Activated naive CD4-positive, alpha-beta T cell treated with anti-CD3 and anti-CD28 coated beads for 36 hours (primary cell): ENCODE measurements at regions not wholly inside any gene's neighbourhood (a gene's known extent, or its start where the extent isn't known, plus 50 kb on each side); places are given as distances from the start of the nearest gene placed in this dataset.
"Not testable (repeated sequence)": the region's sequence is repeated elsewhere in the genome, so short reads cannot be mapped to it uniquely, and the experiment has no call there.

Experiments
- CTCF ChIA-PET: fragments of 350-600 bp; sonication (Branson Sonifier 250); formaldehyde crosslinking; loops from one replicate; lab custom pipeline; 2021; ENCODE audit warnings: antibody characterized with exemption; lab: Charles Lee
- DNase-seq: peaks from one replicate; pipeline ENCODE4 v3.0.0-alpha.2; 2020
- H3K27ac Mint-ChIP-seq: one replicate; pipeline ENCODE4 v1.8.0; 2021; ENCODE audit warnings: mild to moderate bottlenecking, mixed read lengths
- H3K27me3 Mint-ChIP-seq: one replicate; pipeline ENCODE4 v1.8.0; 2021; ENCODE audit warnings: low read depth, mixed read lengths
- H3K36me3 Mint-ChIP-seq: one replicate; pipeline ENCODE4 v1.8.0; 2021; ENCODE audit warnings: low read depth, mixed read lengths
- H3K4me1 Mint-ChIP-seq: one replicate; pipeline ENCODE4 v1.8.0; 2021; ENCODE audit warnings: low read depth, mixed read lengths
- H3K4me3 Mint-ChIP-seq: one replicate; pipeline ENCODE4 v1.8.0; 2021; ENCODE audit warnings: mild to moderate bottlenecking, moderate library complexity, mixed read lengths
- H3K9me3 Mint-ChIP-seq: one replicate; pipeline ENCODE4 v1.8.0; 2021; ENCODE audit warnings: mixed read lengths
- intact Hi-C: fragments of 100-400 bp; cut with micrococcal nuclease; formaldehyde crosslinking; loops from one replicate; pipeline ENCODE4 v1.15.1; 2023

- CTCF ChIA-PET, result interaction anchor here (0.6 to 1.5 kb wide), 6 partner anchors 9 to 141 kb away, joined by 3 to 4 read pairs (median 3); no protein-coding TSS in a partner anchor
- H3K27ac Mint-ChIP-seq, result no peak overlapping the region
- H3K4me1 Mint-ChIP-seq, result no peaks in the 10 kb centered on the region
- H3K4me3 Mint-ChIP-seq, result no peak overlapping the region
- H3K9me3 Mint-ChIP-seq, result no peaks in the 10 kb centered on the region
- DNase-seq, result no peak
- intact Hi-C loops, result no loop called here
- no peaks in the 10 kb centered on the region for H3K27me3 Mint-ChIP-seq
- no peaks in the 10 kb centered on the region for H3K36me3 Mint-ChIP-seq
Observed at GRCh38 chr2:76197428-76197827, 486.7 kb upstream of the GCFC2 start.

DNA sequence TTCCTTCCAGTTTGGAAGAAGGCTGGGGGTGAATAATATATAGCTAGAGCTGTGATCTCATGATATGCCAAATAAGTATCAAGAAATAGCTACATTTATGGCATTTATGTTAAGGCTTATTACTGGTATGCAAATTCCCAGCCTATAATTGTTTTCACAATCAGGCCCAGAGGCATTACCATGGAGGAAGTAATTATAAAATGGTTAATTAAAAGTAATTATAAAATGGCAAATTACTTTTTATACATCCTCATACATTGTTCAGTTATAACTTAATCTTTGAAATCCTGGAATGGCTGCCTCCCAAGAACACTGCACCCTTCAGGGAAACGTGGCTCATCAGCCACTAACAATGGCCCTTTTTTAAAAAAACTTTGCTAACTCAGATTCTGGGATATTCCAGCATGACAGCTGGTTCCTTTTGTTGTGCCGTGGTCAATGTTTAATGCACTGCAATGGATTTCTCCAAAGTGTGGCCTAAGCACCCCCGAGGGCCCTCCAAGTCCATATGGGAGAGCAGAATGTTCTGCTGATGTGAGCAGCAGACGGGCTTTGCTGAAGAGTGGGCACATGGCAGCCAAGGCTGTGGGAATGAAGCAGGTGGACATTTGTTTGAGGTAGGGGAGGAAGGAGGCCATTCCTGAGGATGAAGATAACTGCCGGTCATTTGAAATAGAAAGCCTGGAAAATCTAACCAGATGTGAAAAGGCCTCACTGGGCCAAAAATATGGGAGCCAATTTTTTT, 483.5 kb upstream of the GCFC2 start:
- Mint-ChIP-seq H3K27me3 (no peaks in the 10 kb centered on the region), H3K9me3 (peaks cover 2% of the 10 kb centered on the region), H3K4me1 (no peaks in the 10 kb centered on the region), H3K36me3 (no peaks in the 10 kb centered on the region), H3K4me3 (no peak overlapping the region), H3K27ac (no peak overlapping the region)
- CTCF ChIA-PET, result no interaction called here
- intact Hi-C loops, result no loop called here
- DNase-seq, result no peak

DNA sequence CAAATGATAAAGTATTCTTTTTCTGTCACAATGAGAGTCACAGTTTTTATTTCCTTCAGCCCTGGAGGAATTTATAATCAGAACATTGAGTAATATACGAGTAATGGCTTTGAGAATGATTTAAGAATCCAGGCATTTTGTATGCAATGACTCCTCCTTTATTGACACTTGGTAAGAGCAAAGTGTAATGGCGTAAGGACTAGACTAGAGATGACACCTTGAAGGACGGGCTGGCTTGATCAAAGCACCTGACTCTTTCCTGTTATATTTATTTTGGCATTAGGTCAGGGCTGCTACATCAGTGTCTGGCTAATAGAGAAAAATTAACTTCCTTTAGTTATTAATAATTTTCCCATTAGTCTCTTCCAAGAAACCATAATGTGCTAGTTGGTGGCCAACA, 482.4 kb upstream of the GCFC2 start:
- Mint-ChIP-seq H3K4me3 (no peak overlapping the region), H3K4me1 (no peaks in the 10 kb centered on the region), H3K27ac (no peak overlapping the region), H3K9me3 (peaks cover 4% of the 10 kb centered on the region), H3K36me3 (no peaks in the 10 kb centered on the region), H3K27me3 (no peaks in the 10 kb centered on the region)
- intact Hi-C loops, result no loop called here
- DNase-seq, result no peak
- CTCF ChIA-PET, result no interaction called here

DNA sequence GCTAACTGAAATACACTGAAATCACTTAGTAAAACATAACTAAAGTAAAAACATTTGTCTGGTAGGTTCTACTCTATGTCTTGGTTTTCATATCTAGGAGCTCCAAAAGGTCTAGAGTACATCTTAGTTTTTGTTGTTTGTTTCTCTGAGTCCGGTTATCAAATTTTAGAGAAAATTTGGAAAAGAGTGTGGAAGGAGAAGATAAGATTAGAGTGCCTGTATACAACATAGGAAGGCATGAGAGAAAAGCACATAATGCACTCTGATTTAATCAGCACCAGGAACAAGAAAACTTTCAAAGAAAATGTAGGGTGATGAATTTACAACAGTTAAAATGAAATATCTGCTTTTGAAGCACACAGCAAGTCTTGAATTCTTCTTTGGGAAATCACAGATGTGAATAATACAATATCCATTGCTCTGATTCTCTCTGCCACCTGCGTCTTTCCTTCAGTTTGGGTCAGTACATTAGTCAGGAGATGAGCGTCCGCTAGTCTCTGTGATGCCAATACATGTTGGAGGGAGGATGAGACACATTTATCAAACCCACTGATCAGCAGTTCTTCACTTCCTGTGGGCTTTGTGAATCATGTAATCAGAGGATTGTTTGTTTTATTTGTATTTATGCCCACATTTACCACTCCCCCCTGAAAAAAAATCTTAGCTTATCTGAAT, 477.8 kb upstream of the GCFC2 start:
- intact Hi-C loops, result no loop called here
- H3K27ac Mint-ChIP-seq, result no peak overlapping the region
- CTCF ChIA-PET, result no interaction called here
- no peak overlapping the region for H3K4me3 Mint-ChIP-seq
- H3K27me3 Mint-ChIP-seq, result no peaks in the 10 kb centered on the region
- peaks cover 6% of the 10 kb centered on the region for H3K9me3 Mint-ChIP-seq
- no peaks in the 10 kb centered on the region for H3K36me3 Mint-ChIP-seq
- no peak for DNase-seq
- H3K4me1 Mint-ChIP-seq, result no peaks in the 10 kb centered on the region

DNA sequence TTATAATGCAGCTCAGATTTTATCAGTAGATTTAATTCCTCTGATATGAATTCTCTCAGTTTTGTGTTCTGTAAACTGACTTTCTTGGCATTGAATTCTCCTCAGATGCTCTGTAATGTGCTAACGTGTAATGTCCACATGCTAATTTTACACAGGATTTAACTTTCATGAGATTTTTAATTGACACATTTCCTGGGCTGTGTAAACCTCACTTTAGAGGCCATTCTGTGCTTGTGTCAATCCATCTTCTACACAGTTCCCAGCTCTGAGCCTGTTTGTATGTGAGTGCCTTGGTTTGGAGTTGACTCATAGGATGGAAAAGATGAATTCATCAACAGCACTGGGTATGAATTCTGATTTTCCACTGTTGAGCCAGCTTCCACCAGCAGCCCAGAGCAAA, 476.7 kb upstream of the GCFC2 start:
- DNase-seq, result no peak
- peaks cover 6% of the 10 kb centered on the region for H3K9me3 Mint-ChIP-seq
- no peak overlapping the region for H3K27ac Mint-ChIP-seq
- no peaks in the 10 kb centered on the region for H3K36me3 Mint-ChIP-seq
- intact Hi-C loops, result no loop called here
- CTCF ChIA-PET, result interaction anchor here (1.3 kb wide), 1 partner anchor 9 kb away, joined by 4 read pairs; no protein-coding TSS in a partner anchor
- no peak overlapping the region for H3K4me3 Mint-ChIP-seq
- no peaks in the 10 kb centered on the region for H3K27me3 Mint-ChIP-seq
- H3K4me1 Mint-ChIP-seq, result no peaks in the 10 kb centered on the region

GRCh38 chr2:76180676-76181075, 470.0 kb upstream of the GCFC2 start:
- CTCF ChIA-PET, result no interaction called here
- peaks cover 1% of the 10 kb centered on the region for H3K36me3 Mint-ChIP-seq
- intact Hi-C loops, result no loop called here

DNA sequence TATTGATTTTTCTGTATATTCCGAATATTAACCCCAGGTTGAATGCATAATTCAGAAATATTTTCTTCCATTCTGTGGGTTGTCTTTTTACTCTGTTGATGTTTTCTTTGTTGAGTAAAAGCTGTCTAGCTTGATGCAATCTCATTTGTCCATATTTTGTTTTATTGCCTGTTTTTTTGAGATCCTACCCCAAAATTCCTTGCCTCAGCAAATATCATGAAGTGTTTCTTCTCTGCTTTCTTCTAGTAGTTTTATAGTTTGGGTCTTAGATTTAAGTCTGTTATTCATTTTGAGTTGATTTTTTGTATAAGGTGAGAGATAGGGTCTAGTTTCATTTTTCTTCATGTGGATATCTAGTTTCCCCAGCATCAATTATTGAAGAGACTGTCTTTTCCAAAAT, 467.9 kb upstream of the GCFC2 start:
- peaks cover 32% of the 10 kb centered on the region for H3K9me3 Mint-ChIP-seq
- no peaks in the 10 kb centered on the region for H3K4me1 Mint-ChIP-seq
- H3K4me3 Mint-ChIP-seq, result no peak overlapping the region
- DNase-seq, result no peak
- no peaks in the 10 kb centered on the region for H3K27me3 Mint-ChIP-seq
- H3K36me3 Mint-ChIP-seq, result peaks cover 1% of the 10 kb centered on the region
- intact Hi-C loops, result no loop called here
- H3K27ac Mint-ChIP-seq, result no peak overlapping the region
- CTCF ChIA-PET, result no interaction called here

More at GRCh38 chr2:76180676-76181075, 470.0 kb upstream of the GCFC2 start:
- Mint-ChIP-seq H3K4me1 (no peaks in the 10 kb centered on the region), H3K27me3 (no peaks in the 10 kb centered on the region), H3K9me3 (peaks cover 27% of the 10 kb centered on the region), H3K4me3 (no peak overlapping the region), H3K27ac (no peak overlapping the region)
- no peak for DNase-seq

- DNase-seq, result no peak
- H3K27me3 Mint-ChIP-seq, result no peaks in the 10 kb centered on the region
- peaks cover 29% of the 10 kb centered on the region for H3K9me3 Mint-ChIP-seq
- H3K4me1 Mint-ChIP-seq, result no peaks in the 10 kb centered on the region
- H3K4me3 Mint-ChIP-seq, result no peak overlapping the region
- CTCF ChIA-PET, result no interaction called here
- intact Hi-C loops, result no loop called here
- H3K36me3 Mint-ChIP-seq, result peaks cover 1% of the 10 kb centered on the region
- H3K27ac Mint-ChIP-seq, result no peak overlapping the region
Observed at GRCh38 chr2:76175295-76175694, 464.6 kb upstream of the GCFC2 start.

DNA sequence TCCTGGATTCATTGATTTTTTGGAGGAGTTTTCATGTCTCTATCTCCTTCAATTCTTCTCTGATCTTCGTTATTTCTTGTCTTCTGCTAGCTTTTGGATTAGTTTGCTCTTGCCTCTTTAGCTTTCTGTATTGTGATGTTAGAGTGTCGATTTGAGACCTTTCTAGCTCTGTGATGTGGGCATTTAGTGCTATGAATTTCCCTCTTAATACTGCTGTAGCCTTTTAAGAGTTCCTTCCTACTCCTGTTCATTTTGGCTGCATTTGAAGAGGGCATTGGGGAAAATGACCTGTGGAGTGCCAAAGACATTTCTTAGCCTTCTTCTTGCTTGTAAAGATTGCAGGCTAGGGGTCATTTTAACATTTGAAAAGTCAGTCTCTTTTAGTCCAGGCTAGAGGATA, 463.8 kb upstream of the GCFC2 start:
- Mint-ChIP-seq H3K4me3 (no peak overlapping the region), H3K4me1 (no peaks in the 10 kb centered on the region), H3K9me3 (peaks cover 28% of the 10 kb centered on the region), H3K27ac (no peak overlapping the region), H3K27me3 (no peaks in the 10 kb centered on the region), H3K36me3 (peaks cover 1% of the 10 kb centered on the region)
- DNase-seq, result no peak
- intact Hi-C loops, result no loop called here
- CTCF ChIA-PET, result no interaction called here

DNA sequence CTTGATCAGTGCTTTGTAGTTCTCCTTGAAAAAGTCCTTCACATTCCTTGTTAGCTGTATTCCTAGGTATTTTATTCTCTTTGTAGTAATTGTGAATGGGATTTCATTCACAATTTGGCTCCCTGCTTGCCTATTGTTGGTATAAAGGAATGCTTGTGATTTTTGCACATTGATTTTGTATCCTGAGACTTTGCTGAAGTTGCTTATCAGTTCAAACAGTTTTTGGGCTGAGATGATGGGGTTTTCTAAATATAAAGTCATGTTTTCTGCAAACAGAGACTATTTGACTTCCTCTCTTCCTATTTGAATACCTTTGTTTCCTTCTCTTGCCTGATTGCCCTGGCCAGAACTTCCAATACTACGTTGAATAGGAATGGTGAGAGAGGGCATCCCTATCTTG, 462.5 kb upstream of the GCFC2 start:
- H3K4me1 Mint-ChIP-seq, H3K36me3 Mint-ChIP-seq, DNase-seq, H3K4me3 Mint-ChIP-seq, H3K27ac Mint-ChIP-seq, CTCF ChIA-PET, H3K27me3 Mint-ChIP-seq, intact Hi-C loops: not testable (repeated sequence)
- H3K9me3 Mint-ChIP-seq, result peaks cover 21% of the 10 kb centered on the region

DNA sequence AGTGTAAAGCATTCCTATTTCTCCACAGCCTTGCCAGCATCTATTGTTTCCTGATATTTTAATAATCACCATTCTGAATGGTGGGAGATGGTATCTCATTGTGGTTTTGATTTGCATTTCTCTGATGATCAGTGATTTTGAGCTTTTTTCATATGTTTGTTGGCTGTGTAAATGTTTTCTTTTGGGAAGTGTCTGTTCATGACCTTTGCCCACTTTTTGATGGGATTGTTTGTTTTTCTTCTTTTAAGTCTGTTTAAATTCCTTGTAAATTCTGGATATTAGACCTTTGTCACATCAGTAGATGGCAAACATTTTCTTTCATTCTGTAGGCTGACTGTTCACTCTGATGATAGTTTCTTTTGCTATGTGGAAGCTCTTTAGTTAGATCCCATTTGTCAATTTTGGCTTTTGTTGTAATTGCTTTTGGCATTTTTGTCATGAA, 461.5 kb upstream of the GCFC2 start:
- H3K36me3 Mint-ChIP-seq, H3K4me1 Mint-ChIP-seq, intact Hi-C loops, DNase-seq, H3K4me3 Mint-ChIP-seq, H3K27ac Mint-ChIP-seq, H3K27me3 Mint-ChIP-seq, CTCF ChIA-PET: not testable (repeated sequence)
- peaks cover 14% of the 10 kb centered on the region for H3K9me3 Mint-ChIP-seq

GRCh38 chr2:76170856-76171255, 460.1 kb upstream of the GCFC2 start:
- no peaks in the 10 kb centered on the region for H3K27me3 Mint-ChIP-seq
- H3K9me3 Mint-ChIP-seq, result peaks cover 9% of the 10 kb centered on the region
- no peak overlapping the region for H3K4me3 Mint-ChIP-seq
- intact Hi-C loops, result no loop called here
- H3K4me1 Mint-ChIP-seq, result no peaks in the 10 kb centered on the region
- DNase-seq, result no peak
- no peak overlapping the region for H3K27ac Mint-ChIP-seq
- no peaks in the 10 kb centered on the region for H3K36me3 Mint-ChIP-seq
- CTCF ChIA-PET, result interaction anchor here (0.8 kb wide), 1 partner anchor 848 kb away, joined by 3 read pairs; no protein-coding TSS in a partner anchor

- Mint-ChIP-seq H3K4me1 (no peaks in the 10 kb centered on the region), H3K36me3 (no peaks in the 10 kb centered on the region), H3K9me3 (peaks cover 9% of the 10 kb centered on the region), H3K27me3 (no peaks in the 10 kb centered on the region), H3K27ac (no peak overlapping the region), H3K4me3 (no peak overlapping the region)
- no peak for DNase-seq
- CTCF ChIA-PET, result no interaction called here
- intact Hi-C loops, result no loop called here
Observed at GRCh38 chr2:76170009-76170384, 459.3 kb upstream of the GCFC2 start.
